ENCODE measurements at regions not wholly inside any gene's neighbourhood (a gene's known extent, or its start where the extent isn't known, plus 50 kb on each side); places are given as distances from the start of the nearest gene placed in this dataset.

GRCh38 chr11:119779195-119780071 is 50.4 kb upstream of the NECTIN1 start:
- DNase-seq (ENCODE audit: low read depth, low spot score) = no peak

Data from iPS DF 19.7 (cell line).